HG02852 (cell line): ENCODE measurements at regions not wholly inside any gene's neighbourhood (a gene's known extent, or its start where the extent isn't known, plus 50 kb on each side); places are given as distances from the start of the nearest gene placed in this dataset.
"Not testable (repeated sequence)": the region's sequence is repeated elsewhere in the genome, so short reads cannot be mapped to it uniquely, and the experiment has no call there.

Experiments
- ATAC-seq: cut with Tn5 transposase; IDR thresholded peaks from one replicate; pipeline ENCODE4 v1.9.1; 2021; ENCODE audit warnings: mild to moderate bottlenecking, moderate library complexity; ENCODE audit not compliant: unreplicated experiment

- not testable (repeated sequence) for ATAC-seq
Measured at GRCh38 chr2:131822237-131822721, 294.6 kb downstream of the CCDC74A start.

DNA sequence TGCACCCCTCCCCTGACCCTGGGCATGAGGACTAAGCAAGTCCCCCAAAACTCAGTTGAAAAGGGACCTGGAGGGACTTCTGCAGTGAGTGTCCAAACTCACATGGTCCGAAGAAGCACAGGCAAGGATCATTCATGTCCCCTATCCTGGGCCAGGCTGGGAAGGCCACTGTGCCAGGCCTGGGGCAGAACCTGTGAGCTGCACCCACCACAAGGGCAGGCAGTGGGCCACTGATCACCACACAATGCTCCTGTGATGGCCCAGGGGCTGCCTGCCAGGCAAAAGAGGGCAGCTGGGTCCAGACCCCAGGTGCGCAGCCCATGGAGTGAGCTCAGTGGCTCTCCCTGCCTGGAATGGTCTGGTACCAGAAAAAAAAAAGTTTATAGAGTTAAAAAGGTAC, 295.4 kb downstream of the CCDC74A start:
- not testable (repeated sequence) for ATAC-seq

GRCh38 chr2:131824986-131825385, 297.3 kb downstream of the CCDC74A start:
- not testable (repeated sequence) for ATAC-seq

GRCh38 chr2:131827481-131828163, 299.9 kb downstream of the CCDC74A start:
- no peak for ATAC-seq

- ATAC-seq: no peak
Measured at GRCh38 chr2:131828164-131828561, 300.5 kb downstream of the CCDC74A start.

- not testable (repeated sequence) for ATAC-seq
Measured at GRCh38 chr2:131828633-131829455, 301.2 kb downstream of the CCDC74A start.

GRCh38 chr2:131829456-131830241, 302.0 kb downstream of the CCDC74A start:
- ATAC-seq: not testable (repeated sequence)

- not testable (repeated sequence) for ATAC-seq
Measured at GRCh38 chr2:131830242-131830945, 302.7 kb downstream of the CCDC74A start.

- ATAC-seq: not testable (repeated sequence)
Measured at GRCh38 chr2:131830946-131831310, 303.2 kb downstream of the CCDC74A start.

GRCh38 chr2:131831450-131832208, 303.9 kb downstream of the CCDC74A start:
- not testable (repeated sequence) for ATAC-seq

DNA sequence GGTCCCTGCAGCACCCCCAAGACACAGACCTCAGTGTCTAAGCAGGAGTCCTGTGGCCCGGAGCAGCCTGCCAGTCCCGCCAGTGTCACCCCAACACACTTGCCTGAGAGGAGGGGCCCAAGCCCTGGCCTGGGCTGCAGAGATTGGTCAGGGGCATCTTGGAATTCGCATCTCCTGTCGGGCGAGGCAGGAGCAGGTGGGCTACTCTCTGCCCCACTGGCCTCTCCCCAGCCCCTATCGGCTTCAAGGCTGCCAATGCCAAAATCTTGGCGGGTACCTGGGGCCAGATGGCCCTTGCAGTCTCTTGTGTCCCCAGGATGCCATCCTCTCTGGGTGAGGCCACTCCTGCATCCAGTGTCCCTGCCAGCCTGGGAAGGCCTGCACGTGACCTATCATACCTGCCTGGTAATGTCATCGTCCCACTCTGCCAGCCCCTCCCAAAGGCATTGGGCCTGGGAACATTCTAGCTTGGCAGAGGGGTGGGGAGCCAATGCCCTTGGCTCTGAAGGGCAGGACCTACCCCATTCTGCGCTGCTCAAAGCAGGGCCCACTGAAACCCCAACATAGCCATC, 304.6 kb downstream of the CCDC74A start:
- ATAC-seq: not testable (repeated sequence)

DNA sequence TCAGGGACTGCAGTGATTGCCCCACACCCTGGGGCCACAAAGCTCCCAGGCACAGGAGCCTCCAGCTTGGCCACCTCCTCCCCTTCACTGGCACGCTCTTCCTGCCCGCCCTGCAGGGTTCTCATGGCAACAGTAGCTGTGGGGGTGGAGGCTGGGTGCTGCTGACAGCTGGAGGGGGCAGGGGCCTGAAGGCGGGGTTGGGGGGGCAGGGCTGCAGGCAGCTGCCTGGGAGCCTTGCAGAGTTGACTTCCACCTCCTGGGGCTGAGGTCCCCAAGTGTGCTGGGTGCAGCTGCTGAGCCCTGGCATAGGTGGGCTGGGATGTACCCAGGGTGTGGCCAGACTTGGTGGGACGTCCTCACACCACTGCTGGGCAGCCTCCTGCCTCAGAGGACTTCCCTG, 305.2 kb downstream of the CCDC74A start:
- ATAC-seq: not testable (repeated sequence)

DNA sequence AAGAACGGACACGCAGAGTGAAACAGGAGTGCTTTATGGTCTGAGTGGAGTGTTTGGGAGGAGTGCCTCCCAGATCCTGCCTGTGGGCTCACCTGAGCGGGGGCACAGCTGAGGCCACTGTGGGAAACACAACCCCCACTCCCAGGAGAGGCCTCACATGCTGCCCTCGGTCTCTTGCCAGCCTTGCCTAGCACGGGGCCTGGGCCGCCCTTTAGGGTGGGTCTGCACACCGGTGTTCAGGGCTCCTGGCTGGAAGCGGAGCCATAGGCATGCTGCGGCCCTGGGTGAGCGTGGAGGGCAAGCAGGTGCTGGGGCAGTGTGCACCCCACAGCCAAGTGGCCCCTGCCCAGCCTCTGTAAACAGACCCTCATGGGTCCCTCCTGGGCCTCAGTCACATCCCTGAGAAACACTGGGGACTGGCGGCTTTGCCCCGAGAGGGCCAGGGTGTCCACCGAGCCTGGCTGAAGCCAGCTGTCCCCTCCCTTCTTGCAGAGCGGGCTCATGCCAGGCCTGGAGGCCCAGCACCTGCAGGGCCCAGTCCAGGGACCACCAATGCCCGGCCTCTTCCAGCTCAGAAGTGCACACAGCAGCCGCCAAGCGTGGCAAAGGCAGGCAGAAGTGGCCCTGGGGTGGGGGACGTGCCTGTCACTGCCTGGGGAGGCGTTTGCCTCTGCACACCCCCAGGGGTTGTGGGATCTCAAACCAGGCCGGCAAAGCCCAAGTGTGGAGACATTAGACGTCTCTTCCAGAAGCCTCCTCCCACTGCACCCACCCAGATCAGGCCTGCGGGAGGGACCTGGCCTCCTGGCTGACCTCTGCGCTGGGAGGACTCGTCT, 305.9 kb downstream of the CCDC74A start:
- not testable (repeated sequence) for ATAC-seq

- ATAC-seq: not testable (repeated sequence)
Measured at GRCh38 chr2:131834203-131835020, 306.7 kb downstream of the CCDC74A start.

GRCh38 chr2:131835022-131835421, 307.3 kb downstream of the CCDC74A start:
- ATAC-seq: not testable (repeated sequence)

DNA sequence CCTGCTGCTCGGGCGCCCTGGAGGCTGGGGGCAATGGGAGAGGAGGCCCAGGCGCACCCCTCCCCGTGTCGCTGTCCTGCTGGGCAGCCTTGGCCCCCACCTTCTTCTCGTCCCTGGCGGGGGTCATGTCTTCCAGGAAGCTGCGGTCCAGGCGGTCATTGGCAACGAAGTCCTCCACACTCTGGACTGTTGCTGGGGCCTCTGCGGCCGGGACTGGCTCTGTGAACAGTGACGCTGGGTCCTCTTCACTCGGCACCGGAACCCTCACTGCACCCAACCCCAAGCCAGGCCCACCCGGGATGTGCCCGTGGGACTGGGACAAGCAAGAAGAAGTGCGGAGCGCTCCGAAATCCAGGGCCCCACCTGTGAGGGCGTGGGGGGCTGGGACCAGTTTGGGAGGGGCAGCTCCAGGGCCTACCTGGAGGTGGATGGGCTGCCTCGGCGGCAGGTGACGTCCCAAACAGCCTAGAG, 308.0 kb downstream of the CCDC74A start:
- ATAC-seq: no peak

DNA sequence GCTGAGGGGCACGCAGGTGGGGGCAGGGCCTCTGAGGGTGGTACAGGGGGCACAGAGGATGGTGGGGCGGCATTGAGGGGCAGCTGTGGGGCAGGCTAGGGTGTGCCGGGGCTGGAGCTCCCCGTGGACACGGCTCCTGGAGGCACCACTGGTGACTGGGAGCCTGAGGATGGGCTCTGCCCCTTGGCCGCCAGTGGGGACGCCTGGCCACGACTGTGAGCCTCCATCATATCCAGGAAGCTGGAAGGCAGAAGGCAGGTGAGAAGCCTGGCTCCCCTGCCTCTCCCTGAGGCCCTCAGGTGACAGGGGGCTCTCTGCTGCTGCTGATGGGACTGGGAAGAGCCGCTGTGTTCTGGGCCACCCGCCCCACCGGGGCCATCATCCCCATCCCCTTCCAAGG, 308.4 kb downstream of the CCDC74A start:
- ATAC-seq: not testable (repeated sequence)

DNA sequence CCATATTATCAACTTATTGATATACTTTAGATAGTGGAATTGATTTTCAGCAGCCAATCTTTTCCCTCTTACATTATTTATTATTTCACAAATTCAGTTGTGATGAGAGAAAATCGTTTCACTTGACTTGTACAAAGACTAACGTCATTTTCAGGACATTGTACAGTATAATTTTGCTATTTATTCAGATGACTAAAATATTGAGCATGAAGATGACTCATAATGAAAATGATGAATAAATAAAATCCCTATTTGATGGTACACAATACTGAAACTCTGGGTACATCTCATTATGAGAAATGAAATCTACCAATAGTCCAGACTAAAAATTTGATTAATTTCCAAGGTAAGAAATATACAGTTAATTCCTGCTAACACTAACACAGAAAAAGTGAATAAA, 316.4 kb downstream of the CCDC74A start:
- ATAC-seq: not testable (repeated sequence)
